ENCODE measurements at regions not wholly inside any gene's neighbourhood (a gene's known extent, or its start where the extent isn't known, plus 50 kb on each side); places are given as distances from the start of the nearest gene placed in this dataset.

GRCh38 chr19:27742041-27742440 is 1470.9 kb downstream of the UQCRFS1 start:
- H3K4me3 ChIP-seq (ENCODE audit: low read depth, low read length), result no peak overlapping the region
- TF ChIP-seq MAX (IDR thresholded peaks at IDR 0.05; ENCODE audit: low read depth, low read length) (no peak), CTCF (IDR thresholded peaks at IDR 0.05; ENCODE audit: low read depth, low read length) (no peak), MYC (IDR thresholded peaks at IDR 0.05; ENCODE audit: low read depth, low read length) (no peak), POLR2A (IDR thresholded peaks at IDR 0.05; ENCODE audit: extremely low read depth, insufficient read length) (no peak)
- no peak for DNase-seq (ENCODE audit: low read depth)

- no peak overlapping the region for H3K4me3 ChIP-seq (ENCODE audit: low read depth, low read length)
- TF ChIP-seq MAX (IDR thresholded peaks at IDR 0.05; ENCODE audit: low read depth, low read length), result no peak
- no peak for TF ChIP-seq POLR2A (IDR thresholded peaks at IDR 0.05; ENCODE audit: extremely low read depth, insufficient read length)
- TF ChIP-seq CTCF (IDR thresholded peaks at IDR 0.05; ENCODE audit: low read depth, low read length), result no peak
- TF ChIP-seq MYC (IDR thresholded peaks at IDR 0.05; ENCODE audit: low read depth, low read length), result no peak
- DNase-seq (ENCODE audit: low read depth), result no peak
Measured at GRCh38 chr19:27741236-27741635, 1471.7 kb downstream of the UQCRFS1 start.

- H3K4me3 ChIP-seq (ENCODE audit: low read depth, low read length), result no peak overlapping the region
- no peak for DNase-seq (ENCODE audit: low read depth)
- TF ChIP-seq CTCF (IDR thresholded peaks at IDR 0.05; ENCODE audit: low read depth, low read length) (no peak), POLR2A (IDR thresholded peaks at IDR 0.05; ENCODE audit: extremely low read depth, insufficient read length) (no peak), MYC (IDR thresholded peaks at IDR 0.05; ENCODE audit: low read depth, low read length) (no peak), MAX (IDR thresholded peaks at IDR 0.05; ENCODE audit: low read depth, low read length) (no peak)
Measured at GRCh38 chr19:27740396-27740795, 1472.6 kb downstream of the UQCRFS1 start.

- no peak for DNase-seq (ENCODE audit: low read depth)
- H3K4me3 ChIP-seq (ENCODE audit: low read depth, low read length), result no peak overlapping the region
- TF ChIP-seq CTCF (IDR thresholded peaks at IDR 0.05; ENCODE audit: low read depth, low read length), result no peak
Measured at GRCh38 chr19:27738569-27739193, 1474.3 kb downstream of the UQCRFS1 start.

- H3K4me3 ChIP-seq (ENCODE audit: low read depth, low read length), result no peak overlapping the region
- no peak for TF ChIP-seq MAX (IDR thresholded peaks at IDR 0.05; ENCODE audit: low read depth, low read length)
- TF ChIP-seq CTCF (IDR thresholded peaks at IDR 0.05; ENCODE audit: low read depth, low read length), result no peak
- TF ChIP-seq POLR2A (IDR thresholded peaks at IDR 0.05; ENCODE audit: extremely low read depth, insufficient read length), result no peak
- TF ChIP-seq MYC (IDR thresholded peaks at IDR 0.05; ENCODE audit: low read depth, low read length), result no peak
Measured at GRCh38 chr19:27736225-27736624, 1476.7 kb downstream of the UQCRFS1 start.

GRCh38 chr19:27735314-27735713 is 1477.6 kb downstream of the UQCRFS1 start:
- H3K4me3 ChIP-seq (ENCODE audit: low read depth, low read length), result no peak overlapping the region
- no peak for DNase-seq (ENCODE audit: low read depth)
- TF ChIP-seq CTCF (IDR thresholded peaks at IDR 0.05; ENCODE audit: low read depth, low read length), result no peak
- no peak for TF ChIP-seq MAX (IDR thresholded peaks at IDR 0.05; ENCODE audit: low read depth, low read length)
- TF ChIP-seq MYC (IDR thresholded peaks at IDR 0.05; ENCODE audit: low read depth, low read length), result no peak
- no peak for TF ChIP-seq POLR2A (IDR thresholded peaks at IDR 0.05; ENCODE audit: extremely low read depth, insufficient read length)

More at GRCh38 chr19:27736225-27736624, 1476.7 kb downstream of the UQCRFS1 start:
- no peak for DNase-seq (ENCODE audit: low read depth)
